C4-2B (cell line): ENCODE measurements at regions not wholly inside any gene's neighbourhood (a gene's known extent, or its start where the extent isn't known, plus 50 kb on each side); places are given as distances from the start of the nearest gene placed in this dataset.

Source experiments
- H3K27ac ChIP-seq: fragments of 450-650 bp; 2 replicates; pipeline ENCODE4 v1.5.1; 2017
- ZFX ChIP-seq: fragments of 450-650 bp; IDR thresholded peaks from 2 replicates; pipeline ENCODE4 v1.6.1; 2017
- TF ChIP-seq, protein P1 (sequence below): fragments of 450-650 bp; conservative IDR thresholded peaks from 2 replicates; pipeline ENCODE4 v1.5.1; 2017; ENCODE audit warnings: mild to moderate bottlenecking

DNA sequence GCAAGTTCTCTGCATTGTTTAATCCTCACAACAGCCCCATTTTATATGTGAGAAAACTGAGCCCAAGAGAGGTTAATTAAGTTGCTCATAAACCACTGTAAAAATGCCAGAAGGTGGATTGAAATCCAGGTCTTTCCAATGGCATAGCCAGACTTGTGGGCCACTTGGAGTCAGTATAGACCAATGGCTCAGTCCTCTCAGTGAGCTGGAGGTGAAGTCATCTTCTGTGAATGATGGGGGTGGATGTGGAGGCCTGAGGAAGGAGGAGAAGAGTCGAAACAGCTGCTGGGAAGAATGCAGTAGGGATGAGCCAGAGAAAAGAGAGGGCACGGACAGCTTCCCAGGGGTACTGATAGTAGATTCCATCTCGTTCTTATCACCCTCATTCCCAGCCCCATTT is 213.4 kb downstream of the SOX9 start:
- no peak for TF ChIP-seq ZFX
- TF ChIP-seq, protein P1, sequence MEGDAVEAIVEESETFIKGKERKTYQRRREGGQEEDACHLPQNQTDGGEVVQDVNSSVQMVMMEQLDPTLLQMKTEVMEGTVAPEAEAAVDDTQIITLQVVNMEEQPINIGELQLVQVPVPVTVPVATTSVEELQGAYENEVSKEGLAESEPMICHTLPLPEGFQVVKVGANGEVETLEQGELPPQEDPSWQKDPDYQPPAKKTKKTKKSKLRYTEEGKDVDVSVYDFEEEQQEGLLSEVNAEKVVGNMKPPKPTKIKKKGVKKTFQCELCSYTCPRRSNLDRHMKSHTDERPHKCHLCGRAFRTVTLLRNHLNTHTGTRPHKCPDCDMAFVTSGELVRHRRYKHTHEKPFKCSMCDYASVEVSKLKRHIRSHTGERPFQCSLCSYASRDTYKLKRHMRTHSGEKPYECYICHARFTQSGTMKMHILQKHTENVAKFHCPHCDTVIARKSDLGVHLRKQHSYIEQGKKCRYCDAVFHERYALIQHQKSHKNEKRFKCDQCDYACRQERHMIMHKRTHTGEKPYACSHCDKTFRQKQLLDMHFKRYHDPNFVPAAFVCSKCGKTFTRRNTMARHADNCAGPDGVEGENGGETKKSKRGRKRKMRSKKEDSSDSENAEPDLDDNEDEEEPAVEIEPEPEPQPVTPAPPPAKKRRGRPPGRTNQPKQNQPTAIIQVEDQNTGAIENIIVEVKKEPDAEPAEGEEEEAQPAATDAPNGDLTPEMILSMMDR, result no peak
- no peak overlapping the region for H3K27ac ChIP-seq

DNA sequence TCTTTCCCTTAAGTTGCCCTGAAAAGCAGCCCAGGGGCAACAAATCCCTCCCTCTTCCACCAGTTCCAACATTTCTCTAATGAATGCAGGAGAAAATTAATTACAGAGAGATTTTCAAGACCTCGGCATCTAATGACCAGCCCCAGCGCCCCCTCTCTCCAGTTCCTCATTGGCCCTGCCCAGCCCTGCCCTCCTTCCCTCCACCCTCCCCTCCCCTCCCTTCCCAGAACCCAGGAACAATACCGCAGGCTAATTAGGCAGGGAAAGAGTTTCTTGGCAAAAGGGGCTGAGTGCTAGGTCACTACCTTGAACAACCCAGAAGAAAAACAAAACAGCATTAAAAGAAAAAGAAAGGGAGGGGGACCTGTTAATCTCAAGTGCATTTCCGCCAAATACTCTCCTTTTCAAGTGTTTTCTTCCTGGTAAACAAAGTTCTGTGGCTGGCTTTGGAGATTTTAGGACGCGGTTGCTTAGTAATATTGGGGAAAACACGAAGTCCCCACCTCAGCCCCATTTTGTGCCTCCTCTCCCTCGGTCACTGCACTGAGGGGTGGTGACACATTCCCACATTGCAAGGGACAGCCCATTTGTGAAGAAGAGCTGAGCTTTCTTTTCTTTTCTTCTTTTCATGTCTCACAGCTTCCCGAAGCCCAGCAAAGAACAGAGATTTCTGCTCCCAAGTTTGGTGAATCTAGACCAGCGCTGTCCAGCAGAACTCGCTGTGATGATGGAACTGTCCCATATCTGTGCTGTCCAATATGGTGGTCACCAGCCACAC is 215.4 kb downstream of the SOX9 start:
- TF ChIP-seq, protein P1, result no peak
- TF ChIP-seq ZFX, result no peak
- no peak overlapping the region for H3K27ac ChIP-seq

DNA sequence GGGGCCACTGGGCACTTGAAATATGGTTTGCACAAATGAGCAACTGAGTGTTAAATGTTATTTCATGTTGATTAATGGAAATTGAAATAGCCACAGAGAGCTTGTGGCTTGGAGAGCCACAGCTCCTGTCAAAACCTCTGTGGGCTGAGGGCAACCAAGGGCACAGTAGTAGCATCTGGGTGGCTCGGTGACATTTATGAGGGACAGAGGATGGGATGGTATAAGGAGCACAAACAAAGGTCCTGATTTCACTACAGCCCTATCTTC is 215.9 kb downstream of the SOX9 start:
- H3K27ac ChIP-seq, result no peak overlapping the region
- no peak for TF ChIP-seq ZFX
- TF ChIP-seq, protein P1, result no peak

DNA sequence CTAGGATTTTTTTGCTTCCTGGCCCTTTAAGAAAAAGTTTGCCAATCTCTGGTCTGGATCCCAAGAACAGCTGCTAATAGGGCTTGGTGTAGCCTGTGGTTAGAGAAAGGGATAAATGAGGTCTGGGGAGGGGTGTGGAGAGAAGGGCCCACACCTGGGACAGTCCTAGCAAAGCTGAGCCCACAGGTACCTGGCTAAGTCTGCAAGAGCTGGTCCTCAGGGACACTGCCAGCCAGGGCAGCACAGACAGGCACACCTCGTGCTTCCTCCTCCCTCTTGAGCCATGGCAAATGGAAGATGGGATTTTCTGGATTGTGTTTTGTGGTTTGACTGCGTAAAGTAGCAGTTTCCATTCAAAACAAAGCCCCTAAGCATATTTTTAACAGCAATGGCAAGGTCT is 217.5 kb downstream of the SOX9 start:
- H3K27ac ChIP-seq, result no peak overlapping the region
- no peak for TF ChIP-seq ZFX
- TF ChIP-seq, protein P1, result no peak

DNA sequence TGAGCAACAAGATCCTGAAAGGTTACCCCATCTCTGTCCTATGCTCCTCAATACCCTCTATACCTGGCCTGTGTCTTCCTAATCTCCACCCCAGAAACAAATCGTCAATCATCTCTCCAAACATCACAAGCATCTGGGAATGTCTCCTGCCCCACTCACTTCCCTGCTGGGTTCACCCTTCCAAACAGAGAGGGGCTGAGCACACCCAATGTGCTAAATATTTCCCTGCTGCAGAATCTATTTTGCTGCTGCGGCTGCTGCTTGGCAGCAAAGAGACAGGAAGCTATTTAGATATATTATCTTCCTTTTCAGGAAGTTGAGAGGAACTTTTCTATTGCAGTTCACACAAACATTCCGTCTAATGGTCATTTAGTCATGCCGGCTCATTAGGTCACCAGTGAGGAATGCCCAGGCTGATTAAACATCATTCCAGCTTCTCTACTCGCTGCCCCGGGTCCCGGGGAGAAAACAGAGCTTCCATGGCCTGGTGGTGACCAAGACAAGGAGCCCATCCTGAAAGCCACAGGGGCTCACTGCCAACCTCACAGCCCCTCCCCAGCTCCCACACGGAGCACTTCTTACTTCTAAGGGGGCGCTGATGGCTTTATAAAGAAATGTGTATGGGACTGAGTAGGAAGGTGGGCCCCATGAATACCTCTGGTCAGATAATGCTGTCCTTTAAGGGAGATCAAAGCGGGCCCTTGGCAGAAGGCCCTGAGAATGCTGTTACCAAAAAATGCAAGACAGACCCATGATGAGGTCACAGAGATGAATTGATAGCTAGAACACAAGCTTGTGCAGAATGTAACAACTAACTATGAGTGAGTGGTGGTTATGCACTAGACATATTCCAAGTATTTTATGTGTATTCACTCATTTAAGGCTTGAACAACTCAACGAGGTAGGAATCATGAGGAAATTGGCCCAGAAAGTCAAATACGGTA is 218.3 kb downstream of the SOX9 start:
- TF ChIP-seq ZFX, result no peak
- TF ChIP-seq, protein P1, result no peak
- H3K27ac ChIP-seq, result no peak overlapping the region

DNA sequence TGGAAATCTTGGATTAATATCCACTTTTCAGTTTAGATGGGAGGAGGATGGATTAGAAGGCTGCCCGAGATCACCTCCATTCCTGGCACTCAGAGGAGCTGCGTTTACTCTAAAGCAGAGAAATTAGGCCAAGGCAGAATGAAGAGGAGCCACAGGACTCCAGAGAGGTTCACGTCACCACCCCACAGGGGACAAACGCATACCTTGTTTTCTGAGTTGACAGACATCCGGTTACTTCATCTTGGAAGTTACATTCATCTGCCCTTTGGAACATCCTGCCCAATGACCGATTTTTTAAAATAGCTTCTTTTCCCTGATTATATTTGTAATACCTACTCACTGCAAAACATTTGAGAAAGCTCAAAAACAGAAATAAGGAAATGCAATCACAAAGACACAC is 220.0 kb downstream of the SOX9 start:
- no peak overlapping the region for H3K27ac ChIP-seq
- no peak for TF ChIP-seq ZFX
- TF ChIP-seq, protein P1, result no peak

DNA sequence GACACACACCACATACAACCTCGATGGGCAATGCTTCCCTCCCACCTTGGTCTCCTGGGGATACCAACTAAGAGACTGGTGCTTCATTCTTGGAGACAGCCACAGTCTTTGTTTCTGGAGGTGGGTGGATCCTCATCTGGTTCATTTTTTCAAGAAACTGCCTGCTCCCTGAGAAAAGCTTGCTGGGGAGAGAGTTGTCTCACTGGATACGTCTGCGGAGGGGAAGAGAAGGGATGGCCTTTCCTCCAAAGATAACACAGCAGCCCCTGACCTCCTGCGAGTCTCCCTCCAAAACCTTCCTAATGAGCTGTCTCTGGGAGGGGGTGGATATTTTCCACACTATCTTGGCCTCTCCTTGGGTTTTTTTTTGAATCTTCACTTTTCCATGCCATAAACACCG is 221.2 kb downstream of the SOX9 start:
- H3K27ac ChIP-seq, result no peak overlapping the region
- no peak for TF ChIP-seq ZFX
- TF ChIP-seq, protein P1, result no peak
